ENCODE measurements at regions not wholly inside any gene's neighbourhood (a gene's known extent, or its start where the extent isn't known, plus 50 kb on each side); places are given as distances from the start of the nearest gene placed in this dataset.

GRCh38 chr14:55761651-55762050 lies 181.6 kb downstream of the KTN1 start:
- CTCF ChIA-PET: no interaction called here

GRCh38 chr14:55762595-55763232 lies 182.7 kb downstream of the KTN1 start:
- H3K79me2 ChIP-seq (ENCODE audit: control insufficient read depth, insufficient read depth, low read length): no peaks in the 10 kb centered on the region
- ChIA-PET POLR2A (no interaction called here), CTCF (no interaction called here)
- H2AFZ ChIP-seq (ENCODE audit: insufficient read depth, low read depth, low read length, poor library complexity, severe bottlenecking): no peak overlapping the region
- no peak overlapping the region for H3K9ac ChIP-seq (ENCODE audit: low read length)
- no peaks in the 10 kb centered on the region for H3K36me3 ChIP-seq (replicated peaks in 1 of 2; ENCODE audit: control extremely low read depth in 1 of 2, control insufficient read depth in 1 of 2, extremely low read depth in 1 of 2, insufficient read depth in 2 of 2, low read length in 1 of 2)
- no peak overlapping the region for H3K27ac ChIP-seq (ENCODE audit: low read length in 2 of 2)
- intact Hi-C loops (cut with micrococcal nuclease): no loop called here
- 10% methylated on average over 2 of the region's 5 CpGs for WGBS (ENCODE audit: insufficient coverage)
- Mint-ChIP-seq H3K4me1 (no peaks in the 10 kb centered on the region), H3K4me3 (no peak overlapping the region), H3K27ac (no peak overlapping the region), H3K9me3 (ENCODE audit: insufficient read depth) (no peaks in the 10 kb centered on the region), H3K27me3 (peaks cover 15% of the 10 kb centered on the region)
- no peak overlapping the region for H3K4me3 ChIP-seq (ENCODE audit: control extremely low read depth in 1 of 5, extremely low read depth in 1 of 5, insufficient read depth in 1 of 5, low read depth in 2 of 5, low read length in 4 of 5)
- ATAC-seq (ENCODE audit: low read depth) (no peak), DNase-seq (no peak)
- TF ChIP-seq CTCF (IDR thresholded peaks at IDR 0.05) (no peak), EZH2 (IDR thresholded peaks at IDR 0.05; ENCODE audit: borderline replicate concordance, insufficient read depth, low read depth, low read length, poor library complexity, severe bottlenecking) (no peak)
- no peaks in the 10 kb centered on the region for H3K9me3 ChIP-seq (ENCODE audit: control extremely low read depth in 1 of 3, control insufficient read depth in 2 of 3, insufficient read depth in 1 of 3, low read length in 2 of 3)
- no peaks in the 10 kb centered on the region for H3K4me1 ChIP-seq (ENCODE audit: control insufficient read depth in 2 of 2, insufficient read depth in 2 of 2, low read length in 2 of 2)
- H3K27me3 ChIP-seq (replicated peaks in 1 of 4; ENCODE audit: control extremely low read depth in 1 of 4, control insufficient read depth in 3 of 4, insufficient read depth in 4 of 4, low read length in 3 of 4): no peaks in the 10 kb centered on the region
- no peaks in the 10 kb centered on the region for H4K20me1 ChIP-seq (ENCODE audit: control insufficient read depth, insufficient read depth, low read length, poor library complexity, severe bottlenecking)
- H3K4me2 ChIP-seq (replicated peaks; ENCODE audit: low read depth, low read length, poor library complexity, severe bottlenecking): no peak overlapping the region

More at GRCh38 chr14:55761651-55762050, 181.6 kb downstream of the KTN1 start:
- WGBS (ENCODE audit: insufficient coverage): 92% methylated on average over 1 of the region's 1 CpG
- no peaks in the 10 kb centered on the region for H3K4me1 Mint-ChIP-seq
- intact Hi-C loops (cut with micrococcal nuclease): no loop called here
- peaks cover 15% of the 10 kb centered on the region for H3K27me3 Mint-ChIP-seq
- no peak overlapping the region for H3K4me3 Mint-ChIP-seq
- H3K27ac Mint-ChIP-seq: no peak overlapping the region
- Histone ChIP-seq H3K4me1 (ENCODE audit: control insufficient read depth in 2 of 2, insufficient read depth in 2 of 2, low read length in 2 of 2) (no peaks in the 10 kb centered on the region), H3K27me3 (replicated peaks in 1 of 4; ENCODE audit: control extremely low read depth in 1 of 4, control insufficient read depth in 3 of 4, insufficient read depth in 4 of 4, low read length in 3 of 4) (no peaks in the 10 kb centered on the region), H4K20me1 (ENCODE audit: control insufficient read depth, insufficient read depth, low read length, poor library complexity, severe bottlenecking) (no peaks in the 10 kb centered on the region), H3K79me2 (ENCODE audit: control insufficient read depth, insufficient read depth, low read length) (no peaks in the 10 kb centered on the region), H3K36me3 (replicated peaks in 1 of 2; ENCODE audit: control extremely low read depth in 1 of 2, control insufficient read depth in 1 of 2, extremely low read depth in 1 of 2, insufficient read depth in 2 of 2, low read length in 1 of 2) (no peaks in the 10 kb centered on the region), H2AFZ (ENCODE audit: insufficient read depth, low read depth, low read length, poor library complexity, severe bottlenecking) (no peak overlapping the region), H3K9ac (ENCODE audit: low read length) (no peak overlapping the region), H3K4me2 (replicated peaks; ENCODE audit: low read depth, low read length, poor library complexity, severe bottlenecking) (no peak overlapping the region), H3K27ac (ENCODE audit: low read length in 2 of 2) (no peak overlapping the region), H3K9me3 (ENCODE audit: control extremely low read depth in 1 of 3, control insufficient read depth in 2 of 3, insufficient read depth in 1 of 3, low read length in 2 of 3) (no peaks in the 10 kb centered on the region), H3K4me3 (ENCODE audit: control extremely low read depth in 1 of 5, extremely low read depth in 1 of 5, insufficient read depth in 1 of 5, low read depth in 2 of 5, low read length in 4 of 5) (no peak overlapping the region)
- H3K9me3 Mint-ChIP-seq (ENCODE audit: insufficient read depth): no peaks in the 10 kb centered on the region
- DNase-seq (no peak), ATAC-seq (ENCODE audit: low read depth) (no peak)
- POLR2A ChIA-PET: no interaction called here
- TF ChIP-seq CTCF (IDR thresholded peaks at IDR 0.05) (no peak), EZH2 (IDR thresholded peaks at IDR 0.05; ENCODE audit: borderline replicate concordance, insufficient read depth, low read depth, low read length, poor library complexity, severe bottlenecking) (no peak)

All from B cell (primary cell).